ENCODE measurements at regions not wholly inside any gene's neighbourhood (a gene's known extent, or its start where the extent isn't known, plus 50 kb on each side); places are given as distances from the start of the nearest gene placed in this dataset.
"Not testable (repeated sequence)": the region's sequence is repeated elsewhere in the genome, so short reads cannot be mapped to it uniquely, and the experiment has no call there.

- DNase-seq: not testable (repeated sequence)
Measured at GRCh38 chr1:121573881-121574504, 389.2 kb downstream of the SRGAP2C start.

GRCh38 chr1:121574505-121574899 lies 389.7 kb downstream of the SRGAP2C start:
- DNase-seq: not testable (repeated sequence)

GRCh38 chr1:121582898-121583297 lies 398.1 kb downstream of the SRGAP2C start:
- DNase-seq: not testable (repeated sequence)

DNA sequence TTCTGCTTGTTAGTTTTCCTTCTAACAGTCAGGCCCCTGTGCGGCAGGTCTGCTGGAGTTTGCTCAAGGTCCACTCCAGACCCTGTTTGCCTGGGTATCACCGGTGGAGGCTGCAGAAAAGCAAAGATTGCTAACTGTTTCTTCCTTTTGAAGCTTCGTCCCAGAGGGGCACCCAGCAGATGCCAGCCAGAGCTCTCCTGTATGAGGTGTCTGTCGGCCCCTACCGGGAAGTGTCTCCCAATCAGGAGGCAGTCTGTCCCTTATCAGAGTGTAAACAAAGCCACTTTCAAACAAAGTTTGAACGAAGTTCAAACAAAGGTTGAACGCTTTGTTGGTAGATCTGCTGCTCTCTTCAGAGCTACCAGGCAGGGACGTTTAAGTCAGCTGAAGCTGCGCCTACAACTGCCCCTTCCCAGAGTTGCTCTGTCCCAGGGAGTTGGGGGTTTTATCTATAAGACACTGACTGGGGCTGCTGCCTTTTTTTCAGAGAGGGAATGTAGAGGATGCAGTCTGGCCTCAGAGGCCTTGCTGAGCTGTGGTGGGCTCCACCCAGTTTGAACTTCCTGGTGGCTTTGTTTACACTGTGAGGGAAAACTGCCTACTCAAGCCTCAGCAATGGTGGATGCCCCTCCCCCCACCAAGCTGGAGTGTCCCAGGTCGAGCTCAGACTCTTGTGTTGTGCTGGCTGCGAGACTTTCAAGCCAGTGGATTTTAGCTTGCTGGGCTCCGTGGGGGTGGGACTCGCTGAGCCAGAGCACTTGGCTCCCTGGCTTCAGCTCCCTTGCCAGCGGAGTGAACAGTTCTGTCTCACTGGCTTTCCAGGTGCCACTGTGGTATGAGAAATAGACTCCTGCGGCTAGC lies 401.8 kb downstream of the SRGAP2C start:
- DNase-seq: no peak

DNA sequence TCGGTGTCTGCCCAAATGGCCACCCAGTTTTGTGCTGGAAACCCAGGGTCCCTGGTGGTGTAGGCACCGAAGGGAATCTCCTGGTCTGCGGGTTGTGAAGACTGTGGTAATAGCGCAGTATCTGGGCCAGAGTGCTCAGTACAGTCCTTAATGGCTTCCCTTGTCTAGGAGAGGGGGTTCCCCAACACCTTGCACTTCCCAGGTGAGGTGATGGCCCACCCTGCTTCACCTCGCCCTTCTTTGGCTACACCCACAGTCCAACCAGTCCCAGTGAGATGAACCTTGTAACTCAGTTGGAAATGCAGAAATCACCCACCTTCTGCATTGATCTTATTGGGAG lies 402.4 kb downstream of the SRGAP2C start:
- DNase-seq: no peak

GRCh38 chr1:121587777-121588176 lies 403.0 kb downstream of the SRGAP2C start:
- no peak for DNase-seq

GRCh38 chr1:121594096-121594495 lies 409.3 kb downstream of the SRGAP2C start:
- no peak for DNase-seq

DNA sequence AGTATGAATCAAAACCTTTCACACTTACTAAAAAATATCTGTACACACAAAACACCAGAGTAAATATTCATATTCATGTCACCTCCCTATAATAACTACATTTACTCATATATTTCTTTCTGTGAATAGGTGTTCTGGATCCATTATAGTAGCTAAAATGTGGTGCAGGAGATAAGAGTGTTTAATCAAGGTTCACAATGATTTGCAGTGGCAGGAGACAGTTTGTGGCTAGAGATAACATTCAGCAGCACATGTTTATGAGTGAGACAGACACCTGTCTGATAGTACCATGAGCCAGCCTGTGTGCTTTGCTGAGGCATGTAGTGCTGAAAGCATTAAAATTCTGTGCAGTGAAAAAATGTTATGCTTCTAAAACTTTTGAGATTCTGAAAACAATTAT lies 410.3 kb downstream of the SRGAP2C start:
- peak; percentile 79 for DNase-seq

- DNase-seq: not testable (repeated sequence)
Measured at GRCh38 chr1:121604843-121605444, 420.2 kb downstream of the SRGAP2C start.

DNA sequence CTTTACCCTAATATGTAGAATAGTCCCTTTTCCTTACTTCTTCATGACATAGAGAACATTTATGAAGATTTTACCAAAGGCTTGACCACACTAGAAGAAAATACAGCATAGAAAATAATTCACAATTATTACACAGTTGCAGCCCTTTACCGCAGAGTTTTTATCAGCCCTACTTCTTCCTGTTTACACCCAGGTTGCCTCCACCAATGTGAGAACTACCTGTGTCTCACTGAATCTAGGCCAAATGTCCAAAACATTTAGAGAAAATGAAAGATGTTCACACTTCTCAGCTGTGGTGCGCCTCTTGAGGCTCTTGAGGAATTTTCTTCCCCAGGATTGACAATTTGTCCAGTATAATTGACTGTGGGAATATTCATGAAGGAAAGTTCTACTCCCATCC lies 422.7 kb downstream of the SRGAP2C start:
- DNase-seq: not testable (repeated sequence)
